ENCODE measurements at regions not wholly inside any gene's neighbourhood (a gene's known extent, or its start where the extent isn't known, plus 50 kb on each side); places are given as distances from the start of the nearest gene placed in this dataset.

GRCh38 chr7:26993816-26994810, 101.7 kb downstream of the HOXA1 start:
- no peak for TF ChIP-seq POLR2A (IDR thresholded peaks at IDR 0.05)
- TF ChIP-seq CTCF (IDR thresholded peaks at IDR 0.05), result no peak
- no peak for TF ChIP-seq POLR2AphosphoS5 (IDR thresholded peaks at IDR 0.05)

Measured in upper lobe of left lung (tissue), 4 donors.